NCI-H2227 (cell line): ENCODE measurements at regions not wholly inside any gene's neighbourhood (a gene's known extent, or its start where the extent isn't known, plus 50 kb on each side); places are given as distances from the start of the nearest gene placed in this dataset.

Source experiments
- DNase-seq: peaks from one replicate; lab custom pipeline; 2025; ENCODE audit not compliant: unreplicated experiment; lab: John Stamatoyannopoulos, UW

DNA sequence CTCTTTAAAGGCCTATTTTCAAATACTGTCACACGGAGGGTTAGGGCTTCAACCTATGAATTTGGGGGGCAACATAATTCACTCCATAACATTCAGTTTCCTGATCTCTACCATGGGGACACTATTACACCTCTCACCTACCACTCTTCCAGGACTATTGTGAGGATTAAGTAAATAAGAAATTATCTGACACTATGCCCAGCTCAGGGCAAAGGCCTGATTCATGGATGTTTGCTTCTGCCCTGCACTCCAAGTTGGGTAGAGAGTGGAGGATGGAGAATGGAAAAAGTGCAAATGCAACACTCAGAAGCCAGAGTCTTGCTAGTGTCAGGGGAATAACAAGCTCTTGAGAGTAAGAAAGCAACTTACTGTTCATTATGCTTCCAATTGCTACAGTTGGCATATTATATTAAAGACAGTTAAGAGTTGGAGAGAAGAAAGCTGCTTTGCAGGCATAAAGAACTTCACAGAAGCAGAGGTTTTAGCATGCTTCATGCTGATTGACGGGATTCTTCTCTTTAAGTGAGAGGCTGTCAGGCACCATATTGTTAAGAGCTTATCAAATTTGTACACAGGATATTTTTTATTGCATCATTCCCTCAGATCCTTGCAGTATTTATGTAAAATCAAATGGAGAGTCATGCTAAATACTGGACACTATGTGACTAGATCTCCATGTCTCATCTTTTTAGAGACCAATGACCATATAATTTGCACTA is 375.3 kb downstream of the VPS13C start:
- no peak for DNase-seq

DNA sequence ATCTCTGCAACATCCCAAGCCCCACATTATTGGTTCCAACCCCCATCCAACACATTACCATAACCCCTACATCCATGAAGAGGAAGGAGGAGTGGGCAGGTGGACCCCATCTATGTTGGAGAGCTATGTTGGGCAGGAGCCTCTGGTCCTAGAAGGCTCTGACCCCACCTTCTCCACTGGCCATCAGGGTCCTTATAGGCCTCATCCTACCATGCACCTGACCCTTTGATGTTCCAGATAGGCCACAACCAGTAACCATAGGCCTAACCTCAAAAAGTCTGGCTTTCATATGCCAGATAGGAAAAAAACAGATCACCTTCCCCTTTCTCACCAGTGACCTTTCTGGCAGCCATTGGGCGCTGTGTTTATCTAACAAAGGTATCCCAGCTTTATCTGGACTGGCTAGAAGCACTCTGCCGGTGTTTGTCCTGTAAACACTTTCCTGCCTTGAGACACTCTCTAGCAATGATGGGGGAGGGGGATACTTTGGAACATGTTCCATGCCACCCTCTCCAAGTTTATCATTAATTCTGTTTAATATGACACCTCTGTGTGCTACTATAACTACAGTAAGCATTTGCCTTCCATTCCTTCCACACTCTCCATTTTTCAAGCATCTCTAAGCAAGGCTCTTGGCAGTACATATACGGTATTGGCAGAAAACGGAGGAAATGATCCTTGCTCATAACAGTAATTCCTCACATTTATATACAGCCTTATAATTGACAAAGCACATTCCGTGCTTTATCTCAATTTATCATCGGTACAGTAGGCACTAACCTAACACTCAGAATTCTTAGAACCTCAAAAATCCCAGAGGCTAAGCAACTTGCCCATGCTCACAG is 377.1 kb downstream of the VPS13C start:
- DNase-seq = no peak

- DNase-seq = no peak
Observed at GRCh38 chr15:61681676-61682075, 378.6 kb downstream of the VPS13C start.

DNA sequence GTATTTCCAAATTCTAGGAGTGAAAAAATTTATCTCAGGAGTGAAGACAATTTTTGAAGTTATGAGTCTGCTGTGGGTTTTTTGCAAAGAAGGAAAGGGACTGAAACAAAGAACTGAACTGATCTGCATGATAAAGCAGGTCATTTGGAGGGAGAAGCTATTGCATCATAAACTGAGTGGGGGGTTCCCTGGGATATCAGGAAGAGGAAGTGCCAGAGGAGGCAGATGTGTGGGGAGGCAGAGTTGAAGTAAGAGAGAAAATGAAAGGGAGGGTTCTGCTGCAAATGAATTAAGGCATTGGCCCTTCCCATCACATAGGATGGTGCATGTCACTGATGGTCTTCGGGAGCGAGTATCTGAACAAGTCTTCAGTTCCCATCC is 379.2 kb downstream of the VPS13C start:
- DNase-seq = no peak

- DNase-seq = peak; percentile 40
Observed at GRCh38 chr15:61680260-61681037, 379.8 kb downstream of the VPS13C start.

DNA sequence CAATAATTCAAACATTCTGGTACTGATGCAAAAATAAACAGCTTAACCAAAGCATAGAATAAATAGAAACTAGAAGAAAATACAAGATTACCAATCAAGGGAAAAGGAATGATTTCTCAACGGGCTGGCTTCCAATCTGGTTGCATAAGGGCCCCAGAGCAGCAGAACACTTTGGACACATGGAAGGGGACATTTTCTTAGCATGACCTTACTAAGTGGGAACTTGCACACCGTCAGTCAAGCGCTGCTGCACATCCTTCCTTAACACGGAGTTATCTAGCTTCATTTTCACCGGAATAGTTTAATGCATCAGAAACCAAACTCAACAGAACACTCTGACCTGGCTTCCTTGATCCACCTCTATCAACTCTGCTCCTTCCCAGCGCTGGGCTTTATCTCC is 388.5 kb downstream of the VPS13C start:
- no peak for DNase-seq

- no peak for DNase-seq
Observed at GRCh38 chr15:61668444-61668843, 391.8 kb downstream of the VPS13C start.

- DNase-seq = no peak
Observed at GRCh38 chr15:61661791-61662190, 398.5 kb downstream of the VPS13C start.

GRCh38 chr15:61660579-61660978 is 399.7 kb downstream of the VPS13C start:
- DNase-seq = no peak

GRCh38 chr15:61659566-61660190 is 400.6 kb downstream of the VPS13C start:
- DNase-seq = no peak

DNA sequence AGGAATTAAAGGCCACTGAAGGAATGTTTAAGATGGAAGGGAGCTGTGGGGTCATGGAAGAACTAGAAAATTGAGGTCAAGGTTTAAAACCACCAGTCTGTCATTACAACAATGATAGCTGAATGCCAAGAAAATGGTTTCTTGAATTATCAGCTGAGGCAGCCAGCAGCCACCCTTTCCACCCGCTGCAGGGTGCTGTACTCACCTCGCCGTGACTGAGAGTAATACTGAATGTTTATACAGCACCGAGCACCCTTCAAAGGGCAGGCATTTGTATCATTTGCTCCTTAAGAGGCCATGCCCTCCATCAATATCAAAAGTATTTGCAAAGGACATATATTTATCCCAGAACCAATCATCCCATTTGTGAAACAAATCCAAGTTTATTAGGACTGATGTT is 402.8 kb downstream of the VPS13C start:
- no peak for DNase-seq

DNA sequence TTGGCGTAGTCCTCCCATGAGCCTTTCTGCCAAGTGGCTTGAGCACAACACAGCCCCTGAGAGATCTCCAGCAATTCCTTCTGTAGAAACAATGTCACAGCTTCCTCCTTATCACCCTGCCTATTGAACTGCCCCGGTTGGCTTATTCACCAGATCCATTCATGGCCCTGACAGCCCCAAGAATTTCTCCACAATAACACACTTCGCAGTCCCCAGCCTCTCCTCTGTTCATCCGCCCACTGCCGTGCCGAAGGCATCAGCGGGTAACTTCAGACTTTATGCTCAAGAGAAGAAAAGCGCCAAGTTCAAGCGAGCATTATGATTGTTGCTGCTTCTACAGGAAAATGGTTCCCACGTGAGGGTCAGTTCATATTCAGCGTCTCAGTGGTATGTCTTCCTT is 403.9 kb downstream of the VPS13C start:
- DNase-seq = no peak

DNA sequence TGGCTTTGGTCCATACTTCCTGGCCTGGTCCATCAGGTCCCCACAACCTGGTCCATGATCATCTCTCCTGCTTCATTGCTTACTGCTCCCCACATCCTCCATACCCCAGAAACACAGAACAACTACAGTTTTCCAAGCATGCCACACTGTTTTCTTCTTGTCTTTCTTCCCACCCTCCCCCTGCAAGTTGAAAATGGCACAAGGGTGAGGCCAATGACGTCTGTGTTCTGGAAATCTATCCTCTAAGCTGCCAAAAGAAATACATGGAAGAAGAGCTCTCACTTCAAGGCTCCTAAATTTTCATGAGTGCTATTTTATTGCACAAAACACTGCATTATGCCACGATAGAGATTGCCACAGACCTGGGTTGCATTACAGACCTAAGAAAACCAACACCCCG is 404.4 kb downstream of the VPS13C start:
- DNase-seq = no peak

DNA sequence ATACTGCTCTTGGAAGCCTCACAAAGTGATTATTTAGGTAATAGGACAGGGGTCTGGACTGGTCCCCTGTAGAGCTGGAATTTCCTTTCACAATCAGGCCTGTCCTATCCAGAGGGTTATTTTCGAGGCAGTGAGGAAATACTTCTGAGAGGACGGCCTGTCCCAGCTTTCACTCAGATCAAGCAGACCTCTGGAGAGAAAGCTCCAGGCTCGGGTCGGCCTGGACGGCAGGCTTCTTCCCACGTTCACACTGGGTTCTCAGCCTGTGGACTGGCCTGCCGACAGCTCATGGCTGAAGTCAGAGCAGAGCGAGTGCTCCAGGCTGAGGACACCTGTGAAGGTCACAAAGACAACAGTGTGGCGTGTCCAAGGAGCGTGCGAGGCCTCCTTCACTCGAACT is 405.3 kb downstream of the VPS13C start:
- no peak for DNase-seq

DNA sequence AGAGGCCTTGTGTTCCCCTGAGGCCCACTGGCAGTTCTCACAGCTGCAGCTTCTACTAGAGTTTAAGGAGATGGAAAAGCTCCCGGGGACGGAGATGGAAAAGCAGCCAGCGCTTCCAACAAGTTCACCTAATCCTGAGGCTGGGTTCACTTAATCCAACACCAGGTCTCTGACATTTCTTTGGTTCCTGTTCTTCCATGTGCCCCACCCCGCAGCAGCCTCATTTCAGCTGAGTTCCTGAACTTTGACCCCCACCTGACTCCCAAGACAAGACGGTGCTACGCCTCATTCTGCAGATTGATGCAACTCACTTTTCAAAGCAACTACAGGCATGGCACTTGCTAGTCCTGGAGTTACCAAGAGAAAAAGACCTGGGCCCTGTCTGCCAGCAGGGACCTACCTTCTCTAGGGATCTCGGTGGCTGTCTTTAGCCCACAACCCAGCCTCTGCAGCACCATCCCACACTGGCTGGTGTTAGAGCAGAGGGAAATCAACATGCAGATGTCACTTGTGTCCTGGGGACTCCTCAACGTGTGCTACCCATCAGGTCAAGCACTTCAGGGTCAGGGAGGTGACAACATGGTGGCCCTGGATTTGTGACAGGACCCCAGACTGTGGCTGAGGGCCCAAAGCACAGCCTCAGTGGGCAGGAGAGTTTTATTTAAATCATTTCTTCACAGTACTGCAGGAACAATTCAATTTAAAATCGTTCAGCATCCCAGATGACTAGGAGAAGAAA is 406.1 kb downstream of the VPS13C start:
- no peak for DNase-seq

GRCh38 chr15:61653110-61653509 is 407.1 kb downstream of the VPS13C start:
- no peak for DNase-seq

DNA sequence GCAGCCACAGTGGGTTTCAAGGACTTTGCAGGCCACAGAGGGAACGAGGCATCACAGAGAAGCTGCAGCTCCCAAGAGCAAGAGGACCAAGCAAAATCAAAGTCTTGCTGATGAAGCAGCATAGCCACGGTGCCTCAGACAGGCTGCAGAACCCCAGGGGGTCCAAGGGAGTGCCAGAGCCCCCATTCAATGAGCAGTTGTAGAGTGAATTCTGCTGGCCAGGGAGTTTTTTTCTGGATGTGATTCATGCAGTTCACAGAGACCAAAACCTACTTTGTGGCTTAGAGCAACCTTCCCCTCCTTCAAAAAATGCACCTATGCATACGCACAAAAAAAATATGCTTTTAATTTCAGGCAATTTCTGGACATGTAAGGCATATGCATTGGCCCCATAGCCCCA is 409.0 kb downstream of the VPS13C start:
- no peak for DNase-seq

GRCh38 chr15:61649046-61649445 is 411.2 kb downstream of the VPS13C start:
- DNase-seq = no peak

DNA sequence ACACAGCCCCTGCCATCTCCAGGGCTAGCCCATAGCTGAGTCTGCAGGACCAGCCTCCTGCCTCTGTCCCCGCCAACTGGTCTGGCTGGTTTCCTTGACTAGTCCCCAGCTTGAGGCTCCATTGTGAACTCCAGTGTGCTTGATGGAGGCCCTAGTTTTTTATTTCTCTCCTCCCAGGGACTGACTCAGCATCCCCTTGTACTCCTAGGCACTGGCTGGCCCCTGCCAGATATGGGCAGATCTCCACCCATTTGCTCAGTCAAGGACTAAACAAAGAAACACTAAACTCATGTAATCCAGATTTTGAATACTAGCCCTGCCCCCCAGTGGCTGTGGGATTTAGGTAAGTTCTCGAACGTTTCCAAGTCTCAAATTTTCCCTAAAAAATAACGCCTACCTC is 415.4 kb upstream of the RORA start:
- no peak for DNase-seq

DNA sequence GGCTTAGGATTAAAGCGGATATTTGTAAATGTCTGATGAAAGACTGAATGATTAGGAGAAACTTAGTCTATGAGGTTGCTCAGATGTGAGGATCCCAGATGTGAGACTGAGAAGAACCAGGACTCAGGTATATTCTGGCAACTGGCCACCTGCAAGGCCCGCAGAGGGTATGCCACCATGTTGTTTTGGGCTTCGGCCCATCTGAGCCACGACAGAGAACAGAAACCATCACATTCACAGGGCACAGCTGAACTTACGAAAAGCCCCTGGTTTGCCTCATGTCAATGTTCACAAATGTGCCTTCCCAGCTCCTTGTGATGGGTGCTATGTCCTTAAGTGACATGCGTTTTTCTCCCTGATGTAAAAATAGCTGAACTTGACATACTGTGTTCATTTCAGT is 412.5 kb upstream of the RORA start:
- DNase-seq = no peak

- no peak for DNase-seq
Observed at GRCh38 chr15:61640756-61641155, 411.7 kb upstream of the RORA start.
